ENCODE measurements at regions not wholly inside any gene's neighbourhood (a gene's known extent, or its start where the extent isn't known, plus 50 kb on each side); places are given as distances from the start of the nearest gene placed in this dataset.
"Not testable (repeated sequence)": the region's sequence is repeated elsewhere in the genome, so short reads cannot be mapped to it uniquely, and the experiment has no call there.

GRCh38 chr12:73659802-73660201 is 877.8 kb upstream of the ATXN7L3B start:
- Histone ChIP-seq H3K79me2 (ENCODE audit: control insufficient read depth, insufficient read depth, low read length) (no peaks in the 10 kb centered on the region), H3K9ac (ENCODE audit: control insufficient read depth, extremely low read depth, insufficient read depth, low read length) (no peak overlapping the region), H3K4me1 (ENCODE audit: control insufficient read depth, extremely low read depth, insufficient read depth, low read length) (no peaks in the 10 kb centered on the region), H3K27me3 (ENCODE audit: control insufficient read depth, extremely low read depth, insufficient read depth, low read length) (no peaks in the 10 kb centered on the region), H4K20me1 (ENCODE audit: control insufficient read depth, extremely low read depth, insufficient read depth, low read length) (no peaks in the 10 kb centered on the region), H2AFZ (ENCODE audit: control insufficient read depth, low read length) (no peak overlapping the region), H3K27ac (ENCODE audit: control insufficient read depth, insufficient read depth, low read length) (no peak overlapping the region), H3K4me3 (ENCODE audit: control insufficient read depth in 2 of 3, extremely low read depth in 1 of 3, insufficient read depth in 2 of 3, low read depth in 1 of 3, low read length in 3 of 3) (no peak overlapping the region), H3K4me2 (ENCODE audit: control insufficient read depth, extremely low read depth, insufficient read depth, low read depth, low read length) (no peak overlapping the region), H3K9me3 (ENCODE audit: control insufficient read depth, low read depth, low read length) (no peaks in the 10 kb centered on the region), H3K36me3 (ENCODE audit: control insufficient read depth in 2 of 2, extremely low read depth in 1 of 2, insufficient read depth in 2 of 2, low read length in 2 of 2) (no peaks in the 10 kb centered on the region), H3K9me1 (ENCODE audit: control insufficient read depth, extremely low read depth, insufficient read depth, low read length) (no peaks in the 10 kb centered on the region)
- DNase-seq (ENCODE audit: low read depth, low spot score) (no peak), FAIRE-seq (no peak)
- TF ChIP-seq CTCF (optimal IDR thresholded peaks at IDR 0.05 in 1 of 3, IDR thresholded peaks at IDR 0.05 in 1 of 3, conservative IDR thresholded peaks at IDR 0.05 in 1 of 3; ENCODE audit: extremely low read depth in 1 of 3, insufficient read depth in 2 of 3, low read length in 3 of 3): no peak
- TF ChIP-seq EZH2 (IDR thresholded peaks at IDR 0.05; ENCODE audit: low read length): no peak
- dilution Hi-C loops (cut with MboI; ENCODE audit: extremely low pct_ligation_motif_present, low sequenced_read_pairs): no loop called here

GRCh38 chr12:73665193-73665592 is 872.4 kb upstream of the ATXN7L3B start:
- peaks cover 4% of the 10 kb centered on the region for H3K9me3 ChIP-seq (ENCODE audit: control insufficient read depth, low read depth, low read length)
- no peaks in the 10 kb centered on the region for H3K27me3 ChIP-seq (ENCODE audit: control insufficient read depth, extremely low read depth, insufficient read depth, low read length)
- no peaks in the 10 kb centered on the region for H3K36me3 ChIP-seq (ENCODE audit: control insufficient read depth in 2 of 2, extremely low read depth in 1 of 2, insufficient read depth in 2 of 2, low read length in 2 of 2)
- no peak overlapping the region for H3K9ac ChIP-seq (ENCODE audit: control insufficient read depth, extremely low read depth, insufficient read depth, low read length)
- no peak for TF ChIP-seq CTCF (optimal IDR thresholded peaks at IDR 0.05 in 1 of 3, IDR thresholded peaks at IDR 0.05 in 1 of 3, conservative IDR thresholded peaks at IDR 0.05 in 1 of 3; ENCODE audit: extremely low read depth in 1 of 3, insufficient read depth in 2 of 3, low read length in 3 of 3)
- TF ChIP-seq EZH2 (IDR thresholded peaks at IDR 0.05; ENCODE audit: low read length): no peak
- no peak overlapping the region for H3K4me3 ChIP-seq (ENCODE audit: control insufficient read depth in 2 of 3, extremely low read depth in 1 of 3, insufficient read depth in 2 of 3, low read depth in 1 of 3, low read length in 3 of 3)
- H2AFZ ChIP-seq (ENCODE audit: control insufficient read depth, low read length): no peak overlapping the region
- no peaks in the 10 kb centered on the region for H3K79me2 ChIP-seq (ENCODE audit: control insufficient read depth, insufficient read depth, low read length)
- no peaks in the 10 kb centered on the region for H4K20me1 ChIP-seq (ENCODE audit: control insufficient read depth, extremely low read depth, insufficient read depth, low read length)
- no peak for FAIRE-seq
- dilution Hi-C loops (cut with MboI; ENCODE audit: extremely low pct_ligation_motif_present, low sequenced_read_pairs): no loop called here
- H3K9me1 ChIP-seq (ENCODE audit: control insufficient read depth, extremely low read depth, insufficient read depth, low read length): no peaks in the 10 kb centered on the region
- H3K27ac ChIP-seq (ENCODE audit: control insufficient read depth, insufficient read depth, low read length): no peak overlapping the region
- H3K4me1 ChIP-seq (ENCODE audit: control insufficient read depth, extremely low read depth, insufficient read depth, low read length): no peaks in the 10 kb centered on the region
- DNase-seq (ENCODE audit: low read depth, low spot score): no peak
- no peak overlapping the region for H3K4me2 ChIP-seq (ENCODE audit: control insufficient read depth, extremely low read depth, insufficient read depth, low read depth, low read length)

DNA sequence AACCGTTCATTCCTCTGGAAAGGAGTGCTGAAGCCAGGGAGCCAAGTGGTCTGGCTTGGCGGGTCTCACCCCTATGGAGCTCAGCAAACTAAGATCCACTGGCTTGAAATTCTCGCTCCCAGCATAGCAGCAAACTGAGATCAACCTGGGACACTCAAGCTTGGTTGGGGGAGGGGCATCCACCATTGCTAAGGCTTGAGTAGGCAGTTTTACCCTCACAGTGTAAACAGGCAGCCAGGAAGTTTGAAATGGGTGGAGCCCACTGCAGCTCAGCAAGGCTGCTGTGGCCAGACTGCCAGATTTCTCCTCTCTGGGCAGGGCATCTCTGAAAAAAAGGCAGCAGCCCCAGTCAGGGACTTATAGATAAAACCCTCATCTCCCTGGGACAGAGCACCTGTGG is 866.1 kb upstream of the ATXN7L3B start:
- H3K27me3 ChIP-seq (ENCODE audit: control insufficient read depth, extremely low read depth, insufficient read depth, low read length); H3K79me2 ChIP-seq (ENCODE audit: control insufficient read depth, insufficient read depth, low read length); H2AFZ ChIP-seq (ENCODE audit: control insufficient read depth, low read length); H3K9me3 ChIP-seq (ENCODE audit: control insufficient read depth, low read depth, low read length); H3K9ac ChIP-seq (ENCODE audit: control insufficient read depth, extremely low read depth, insufficient read depth, low read length); H4K20me1 ChIP-seq (ENCODE audit: control insufficient read depth, extremely low read depth, insufficient read depth, low read length); DNase-seq (ENCODE audit: low read depth, low spot score); H3K36me3 ChIP-seq (ENCODE audit: control insufficient read depth in 2 of 2, extremely low read depth in 1 of 2, insufficient read depth in 2 of 2, low read length in 2 of 2); H3K27ac ChIP-seq (ENCODE audit: control insufficient read depth, insufficient read depth, low read length); dilution Hi-C loops (cut with MboI; ENCODE audit: extremely low pct_ligation_motif_present, low sequenced_read_pairs); H3K4me2 ChIP-seq (ENCODE audit: control insufficient read depth, extremely low read depth, insufficient read depth, low read depth, low read length); H3K9me1 ChIP-seq (ENCODE audit: control insufficient read depth, extremely low read depth, insufficient read depth, low read length); H3K4me3 ChIP-seq (ENCODE audit: control insufficient read depth in 2 of 3, extremely low read depth in 1 of 3, insufficient read depth in 2 of 3, low read depth in 1 of 3, low read length in 3 of 3); H3K4me1 ChIP-seq (ENCODE audit: control insufficient read depth, extremely low read depth, insufficient read depth, low read length); FAIRE-seq: not testable (repeated sequence)

All from keratinocyte (primary cell).